Central memory CD8-positive, alpha-beta T cell (primary cell): ENCODE measurements at regions not wholly inside any gene's neighbourhood (a gene's known extent, or its start where the extent isn't known, plus 50 kb on each side); places are given as distances from the start of the nearest gene placed in this dataset.

Experiments
- ATAC-seq: fragments of 150-1000 bp; cut with Tn5 transposase; replicated peaks from 2 replicates; pipeline ENCODE4 v1.10.0; 2022; ENCODE audit warnings: mild to moderate bottlenecking, moderate FRiP score, moderate number of reproducible peaks; ENCODE audit not compliant: poor library complexity, severe bottlenecking; ENCODE audit errors: extremely low read depth
- DNase-seq, 2 donors: peaks; one replicate each; pipeline ENCODE4 v3.0.0; 2021; ENCODE audit warnings: low spot score in 2 of 2
- H3K27ac Mint-ChIP-seq: one replicate; pipeline ENCODE4 v1.8.0; 2022; ENCODE audit warnings: low read depth, mild to moderate bottlenecking, moderate library complexity, mixed read lengths
- H3K27me3 Mint-ChIP-seq: one replicate; pipeline ENCODE4 v1.8.0; 2022; ENCODE audit warnings: mixed read lengths
- H3K36me3 Mint-ChIP-seq: one replicate; pipeline ENCODE4 v1.8.0; 2022; ENCODE audit warnings: mild to moderate bottlenecking, moderate library complexity, mixed read lengths; ENCODE audit not compliant: insufficient read depth
- H3K4me1 Mint-ChIP-seq: one replicate; pipeline ENCODE4 v1.8.0; 2022; ENCODE audit warnings: mixed read lengths
- H3K4me3 Mint-ChIP-seq: one replicate; pipeline ENCODE4 v1.8.0; 2022; ENCODE audit warnings: mild to moderate bottlenecking, moderate library complexity, mixed read lengths
- H3K9me3 Mint-ChIP-seq: one replicate; pipeline ENCODE4 v1.8.0; 2022; ENCODE audit warnings: mixed read lengths

GRCh38 chr11:10938231-10938630 is 80.4 kb upstream of the ZBED5 start:
- peaks cover 22% of the 10 kb centered on the region for H3K27me3 Mint-ChIP-seq
- H3K27ac Mint-ChIP-seq = no peak overlapping the region
- no peak overlapping the region for H3K4me3 Mint-ChIP-seq
- H3K4me1 Mint-ChIP-seq = peaks cover 8% of the 10 kb centered on the region
- ATAC-seq = no peak
- H3K9me3 Mint-ChIP-seq = no peaks in the 10 kb centered on the region
- no peak for DNase-seq
- no peaks in the 10 kb centered on the region for H3K36me3 Mint-ChIP-seq

- H3K36me3 Mint-ChIP-seq = no peaks in the 10 kb centered on the region
- H3K27me3 Mint-ChIP-seq = peaks cover 27% of the 10 kb centered on the region
- H3K9me3 Mint-ChIP-seq = no peaks in the 10 kb centered on the region
- H3K27ac Mint-ChIP-seq = no peak overlapping the region
- no peak overlapping the region for H3K4me3 Mint-ChIP-seq
- H3K4me1 Mint-ChIP-seq = peaks cover 8% of the 10 kb centered on the region
- DNase-seq (no peak), ATAC-seq (no peak)
These were observed 79.5 kb upstream of the ZBED5 start for GRCh38 chr11:10937385-10937771.

- Mint-ChIP-seq H3K27ac (no peak overlapping the region), H3K4me3 (no peak overlapping the region), H3K36me3 (peaks cover under 1% of the 10 kb centered on the region), H3K4me1 (peaks cover 8% of the 10 kb centered on the region), H3K9me3 (no peaks in the 10 kb centered on the region), H3K27me3 (peaks cover 31% of the 10 kb centered on the region)
- DNase-seq (no peak), ATAC-seq (no peak)
These were observed 79.0 kb upstream of the ZBED5 start for GRCh38 chr11:10936626-10937384.

GRCh38 chr11:10935015-10935559 is 77.2 kb upstream of the ZBED5 start:
- DNase-seq (no peak), ATAC-seq (no peak)

GRCh38 chr11:10934293-10934860 is 76.5 kb upstream of the ZBED5 start:
- Mint-ChIP-seq H3K4me1 (peaks cover 14% of the 10 kb centered on the region), H3K9me3 (no peaks in the 10 kb centered on the region), H3K27me3 (peaks cover 50% of the 10 kb centered on the region), H3K4me3 (peak overlapping the region; percentile 77), H3K36me3 (peaks cover 1% of the 10 kb centered on the region), H3K27ac (no peak overlapping the region)
- DNase-seq (no peak), ATAC-seq (peak; percentile 42)

More at GRCh38 chr11:10935015-10935559, 77.2 kb upstream of the ZBED5 start:
- peaks cover 1% of the 10 kb centered on the region for H3K36me3 Mint-ChIP-seq
- H3K27me3 Mint-ChIP-seq = peaks cover 43% of the 10 kb centered on the region
- H3K9me3 Mint-ChIP-seq = no peaks in the 10 kb centered on the region
- H3K27ac Mint-ChIP-seq = no peak overlapping the region
- H3K4me1 Mint-ChIP-seq = peaks cover 14% of the 10 kb centered on the region
- H3K4me3 Mint-ChIP-seq = peak overlapping the region; percentile 77

GRCh38 chr11:10933455-10934292 is 75.8 kb upstream of the ZBED5 start:
- DNase-seq = peak; percentile 68 to 77
- Mint-ChIP-seq H3K4me1 (peaks cover 14% of the 10 kb centered on the region), H3K27ac (no peak overlapping the region), H3K36me3 (peaks cover 1% of the 10 kb centered on the region), H3K4me3 (peak overlapping the region; percentile 77), H3K27me3 (peaks cover 57% of the 10 kb centered on the region), H3K9me3 (no peaks in the 10 kb centered on the region)
- peak; percentile 84 for ATAC-seq

- Mint-ChIP-seq H3K4me3 (no peak overlapping the region), H3K27ac (no peak overlapping the region), H3K27me3 (peaks cover 63% of the 10 kb centered on the region), H3K4me1 (peaks cover 14% of the 10 kb centered on the region), H3K36me3 (peaks cover 1% of the 10 kb centered on the region), H3K9me3 (no peaks in the 10 kb centered on the region)
- no peak for ATAC-seq
- no peak for DNase-seq
These were observed 75.1 kb upstream of the ZBED5 start for GRCh38 chr11:10932976-10933375.

- ATAC-seq (no peak), DNase-seq (no peak)
- Mint-ChIP-seq H3K9me3 (no peaks in the 10 kb centered on the region), H3K27ac (no peak overlapping the region), H3K4me1 (peaks cover 14% of the 10 kb centered on the region), H3K27me3 (peaks cover 63% of the 10 kb centered on the region), H3K36me3 (peaks cover 1% of the 10 kb centered on the region), H3K4me3 (peak overlapping the region; percentile 77)
These were observed 74.2 kb upstream of the ZBED5 start for GRCh38 chr11:10931761-10932670.

GRCh38 chr11:10930972-10931760 is 73.3 kb upstream of the ZBED5 start:
- ATAC-seq (peak; percentile 49), DNase-seq (no peak)
- Mint-ChIP-seq H3K9me3 (no peaks in the 10 kb centered on the region), H3K4me3 (peak overlapping the region; percentile 77), H3K4me1 (peaks cover 14% of the 10 kb centered on the region), H3K27ac (no peak overlapping the region), H3K27me3 (peaks cover 63% of the 10 kb centered on the region), H3K36me3 (peaks cover 1% of the 10 kb centered on the region)

- H3K36me3 Mint-ChIP-seq = peaks cover 1% of the 10 kb centered on the region
- ATAC-seq = peak; percentile 24
These were observed 72.5 kb upstream of the ZBED5 start for GRCh38 chr11:10930224-10930971.

GRCh38 chr11:10927538-10927937 is 69.7 kb upstream of the ZBED5 start:
- DNase-seq = no peak
- Mint-ChIP-seq H3K4me3 (no peak overlapping the region), H3K36me3 (peaks cover 1% of the 10 kb centered on the region), H3K27ac (no peak overlapping the region), H3K9me3 (no peaks in the 10 kb centered on the region), H3K27me3 (peaks cover 35% of the 10 kb centered on the region), H3K4me1 (peaks cover 7% of the 10 kb centered on the region)
- ATAC-seq = no peak

More at GRCh38 chr11:10930224-10930971, 72.5 kb upstream of the ZBED5 start:
- Mint-ChIP-seq H3K9me3 (no peaks in the 10 kb centered on the region), H3K4me3 (peak overlapping the region; percentile 77), H3K4me1 (peaks cover 14% of the 10 kb centered on the region), H3K27ac (no peak overlapping the region), H3K27me3 (peaks cover 61% of the 10 kb centered on the region)
- no peak for DNase-seq
